Myocyte (in vitro differentiated cells): ENCODE measurements at regions not wholly inside any gene's neighbourhood (a gene's known extent, or its start where the extent isn't known, plus 50 kb on each side); places are given as distances from the start of the nearest gene placed in this dataset.
A peak's percentile ranks its signal among the peaks of the same experiment; 100 is the strongest.
"Not testable (repeated sequence)": the region's sequence is repeated elsewhere in the genome, so short reads cannot be mapped to it uniquely, and the experiment has no call there.

ENCODE experiments used
- DNase-seq: peaks from one replicate; pipeline ENCODE4 v3.0.0-alpha.2; 2012; ENCODE audit warnings: low read depth

DNA sequence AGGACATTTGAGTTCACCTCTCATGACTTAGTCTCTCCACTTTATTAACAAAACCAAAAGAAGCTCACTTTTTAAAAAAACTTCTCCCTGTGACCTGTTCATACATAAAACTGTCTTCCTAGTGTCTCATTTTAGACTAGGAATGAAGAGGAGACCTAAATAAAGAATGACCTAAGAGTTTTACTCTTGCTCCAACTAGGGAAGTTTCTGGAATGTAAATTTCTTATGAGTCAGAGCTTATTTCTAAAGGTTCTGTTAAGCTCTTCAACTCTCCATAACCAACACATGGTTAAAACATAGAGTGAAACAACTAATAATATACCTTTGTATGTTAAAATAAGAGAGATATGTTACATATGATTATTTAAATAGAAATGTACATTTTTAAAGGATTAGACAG lies 369.8 kb downstream of the EMP1 start:
- no peak for DNase-seq

DNA sequence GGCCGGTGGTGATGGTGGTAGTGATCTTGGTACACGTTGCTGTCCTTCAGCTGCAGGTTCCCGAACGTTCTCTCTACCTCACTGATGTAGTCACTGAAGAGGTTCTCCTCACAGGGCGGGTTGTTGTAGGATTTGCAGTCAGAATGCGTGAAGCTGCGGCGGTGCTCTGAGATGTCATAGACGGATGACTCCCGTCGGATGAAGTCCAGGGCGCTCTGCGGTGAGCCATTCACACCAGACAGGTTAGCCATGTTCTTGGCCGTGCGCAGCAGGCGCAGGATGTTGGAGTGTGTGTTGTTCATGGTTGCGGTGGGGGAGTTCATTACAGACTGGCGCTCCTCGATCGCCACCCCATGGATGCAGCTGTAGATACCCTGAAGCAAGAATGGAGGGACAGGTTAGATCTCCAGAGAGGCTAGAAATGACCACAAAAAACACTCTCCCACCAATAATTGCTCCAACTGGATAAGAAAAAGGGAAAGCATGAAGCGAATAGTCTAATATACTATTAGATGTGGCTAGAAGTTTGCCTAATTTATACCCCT lies 367.8 kb downstream of the EMP1 start:
- no peak for DNase-seq

GRCh38 chr12:13563743-13564125 lies 367.2 kb downstream of the EMP1 start:
- DNase-seq: no peak

- DNase-seq: no peak
Observed at GRCh38 chr12:13562915-13563742, 366.6 kb downstream of the EMP1 start.

DNA sequence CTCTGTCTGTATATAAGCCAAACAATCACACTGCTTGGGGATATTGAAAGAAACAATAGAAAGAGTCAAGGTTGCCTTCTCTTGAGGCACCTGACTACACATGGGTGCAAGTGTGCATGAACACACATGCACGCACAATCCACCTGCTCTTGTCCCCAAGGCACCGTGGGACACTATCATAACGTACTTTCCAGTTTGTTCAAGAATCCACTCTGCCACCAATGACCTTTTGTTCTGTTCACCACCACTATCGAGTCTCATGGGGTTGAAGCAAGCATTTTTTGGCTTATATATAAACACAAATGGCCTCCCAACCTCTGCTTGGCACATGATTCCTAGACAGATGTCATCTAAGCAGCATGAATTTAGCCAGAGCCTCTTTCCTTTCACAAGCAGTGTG lies 365.4 kb downstream of the EMP1 start:
- DNase-seq: no peak

DNA sequence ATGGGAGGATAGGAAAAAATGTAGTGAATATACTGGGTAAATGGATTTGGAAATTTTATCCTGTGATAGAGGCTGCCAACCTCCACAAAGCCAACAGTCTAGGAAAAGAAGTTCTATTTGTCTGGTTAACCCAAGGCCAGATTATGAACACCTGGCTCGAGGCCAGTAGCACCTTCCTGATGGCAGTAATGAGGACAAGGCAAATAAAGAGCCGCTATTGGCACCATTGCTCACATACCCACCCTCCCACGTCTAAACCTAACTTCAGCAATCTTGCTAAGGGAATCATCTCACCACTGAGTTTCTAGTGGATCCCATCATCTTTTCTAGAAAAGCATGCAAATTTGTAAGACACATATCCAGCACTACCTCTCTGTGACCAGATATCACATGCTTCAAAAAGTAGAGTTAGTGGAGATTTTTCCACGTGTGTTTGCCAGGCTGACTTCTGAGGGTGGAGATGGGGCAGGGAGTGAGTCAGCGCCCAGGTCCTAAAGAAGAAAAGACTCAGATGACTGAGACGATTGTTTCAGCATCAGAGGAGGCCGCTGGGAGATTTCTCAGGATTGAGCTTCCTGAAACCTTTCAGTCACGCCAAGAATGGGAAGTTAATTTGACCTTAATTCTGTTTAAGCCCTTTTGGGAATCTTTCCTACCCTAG lies 362.9 kb downstream of the EMP1 start:
- DNase-seq: no peak

GRCh38 chr12:13552830-13553229 lies 356.3 kb downstream of the EMP1 start:
- DNase-seq: no peak

GRCh38 chr12:13547283-13547682 lies 350.8 kb downstream of the EMP1 start:
- no peak for DNase-seq

- DNase-seq: no peak
Observed at GRCh38 chr12:13546231-13546630, 349.7 kb downstream of the EMP1 start.

DNA sequence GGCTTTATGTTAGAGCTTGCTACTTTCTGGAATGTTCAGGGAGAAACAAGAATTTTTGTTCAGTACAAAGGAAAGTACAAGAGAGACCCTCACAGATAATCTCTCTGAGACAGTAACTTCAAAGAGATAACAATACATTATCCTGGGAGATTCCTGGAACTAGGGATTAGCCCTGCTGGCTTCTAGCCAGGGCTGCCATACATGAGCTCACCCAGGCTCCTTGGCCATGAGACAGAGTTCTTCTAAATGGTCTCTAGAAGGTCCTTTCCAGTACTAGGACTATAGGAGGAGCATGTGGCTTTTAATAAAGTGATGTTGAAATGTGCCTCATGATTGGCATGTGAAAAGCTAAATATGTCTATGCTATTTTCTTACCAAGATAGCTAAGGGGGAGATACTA lies 342.5 kb downstream of the EMP1 start:
- DNase-seq: no peak

DNA sequence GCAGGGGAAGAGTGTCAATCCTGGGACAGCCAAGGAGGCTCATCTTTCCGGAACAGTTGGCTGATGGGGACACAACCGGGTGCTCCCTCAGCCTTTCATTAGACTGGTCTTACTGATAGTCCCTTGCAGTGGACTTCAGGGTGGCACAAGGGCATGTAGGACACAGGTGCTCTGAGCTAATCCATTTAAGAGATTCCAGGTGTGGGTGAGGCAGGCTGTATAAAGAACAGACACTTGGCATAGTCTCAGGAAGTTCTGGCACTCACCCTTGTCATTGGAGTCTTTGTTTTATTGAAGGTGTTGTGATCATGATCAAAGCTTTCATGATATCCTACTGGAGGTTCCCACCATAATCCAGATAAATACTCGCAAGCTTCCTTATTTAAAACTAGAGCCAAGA lies 341.6 kb downstream of the EMP1 start:
- DNase-seq: no peak

DNA sequence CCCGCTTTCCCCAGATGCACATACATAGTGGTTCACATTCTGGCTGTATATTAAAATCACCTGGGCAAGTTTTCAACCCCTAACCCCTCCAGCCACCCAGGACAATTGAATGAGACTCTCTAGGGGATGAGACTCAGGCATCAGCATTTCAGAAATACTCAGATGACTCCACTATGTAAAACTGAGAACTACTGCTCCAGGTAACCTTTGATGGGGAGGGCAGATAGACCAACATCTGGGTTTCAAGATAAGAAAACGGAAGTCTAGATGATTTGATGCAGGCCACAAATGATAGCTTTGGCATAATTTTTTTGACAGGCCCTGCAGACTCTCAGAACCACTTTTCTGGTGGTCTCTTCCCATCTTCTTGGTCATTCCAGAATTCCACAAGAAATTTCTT lies 341.1 kb downstream of the EMP1 start:
- no peak for DNase-seq

DNA sequence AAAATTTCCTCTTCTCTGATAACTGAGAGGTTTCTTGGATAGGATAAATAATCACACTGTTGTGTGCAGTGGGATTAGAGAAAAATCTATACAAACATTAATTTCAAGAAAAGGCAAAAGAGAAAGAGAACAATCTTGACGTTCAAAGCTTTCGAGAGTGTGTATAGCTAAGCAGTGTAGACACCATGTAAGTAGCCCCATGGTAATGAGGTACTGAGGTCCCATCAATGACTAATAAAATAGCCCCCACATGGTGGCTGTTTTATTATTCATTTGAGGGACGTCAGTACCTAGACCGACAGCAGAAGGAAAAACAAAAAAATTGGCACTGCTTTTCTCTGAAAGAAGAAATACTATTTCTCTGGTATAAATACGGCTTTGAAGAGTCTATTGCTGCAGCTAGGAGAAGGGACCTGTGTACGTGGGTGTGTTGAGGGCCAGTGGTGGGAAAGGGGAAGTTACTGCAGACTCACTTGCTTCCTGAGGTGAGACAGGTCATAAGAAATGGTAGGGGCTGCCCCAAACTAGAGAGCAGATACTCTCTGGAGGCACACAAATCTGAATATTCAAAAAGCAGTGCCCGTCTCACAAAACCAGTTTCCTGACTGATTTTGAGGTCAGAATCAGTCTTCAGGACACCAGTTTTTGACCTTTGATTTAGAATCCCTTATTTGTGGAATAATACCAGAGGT lies 339.8 kb downstream of the EMP1 start:
- no peak for DNase-seq

DNA sequence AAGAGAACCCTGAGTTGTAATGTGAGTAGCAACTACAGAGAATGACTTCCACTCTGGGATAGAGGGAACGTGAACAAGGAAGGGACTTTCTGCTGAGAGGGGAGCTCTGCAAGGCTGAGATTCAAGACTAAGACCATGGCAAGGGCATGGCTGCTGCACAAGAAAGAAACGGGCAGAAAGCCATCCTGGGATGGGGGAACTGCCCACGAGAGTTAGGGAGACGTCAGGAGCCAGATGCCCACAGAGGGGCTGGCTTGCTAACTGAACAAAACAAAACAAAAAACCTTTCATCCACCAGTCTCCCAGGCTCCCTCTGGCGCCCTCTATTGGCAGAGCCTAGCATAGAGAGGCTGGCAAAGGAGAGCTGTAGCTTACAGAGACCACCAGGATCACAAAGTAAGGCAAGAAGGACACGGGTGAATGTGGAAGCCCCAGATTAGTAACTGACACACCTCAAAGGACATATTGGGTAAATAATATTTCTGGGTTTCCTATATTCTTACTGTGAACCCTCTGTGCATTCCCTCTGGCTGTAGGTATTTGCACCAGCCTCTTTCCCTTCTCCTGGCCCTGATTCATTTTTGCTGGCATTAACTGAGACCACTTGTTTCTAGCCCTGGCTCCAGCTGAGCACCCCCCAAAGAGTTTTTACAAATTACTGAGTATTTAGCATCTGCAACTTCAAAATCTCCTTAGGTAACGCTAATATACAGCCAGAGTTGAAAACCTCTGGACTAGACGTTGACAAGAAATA lies 338.3 kb downstream of the EMP1 start:
- peak; percentile 75 for DNase-seq

- no peak for DNase-seq
Observed at GRCh38 chr12:13534242-13534641, 337.7 kb downstream of the EMP1 start.

- DNase-seq: no peak
Observed at GRCh38 chr12:13530966-13531365, 334.4 kb downstream of the EMP1 start.

DNA sequence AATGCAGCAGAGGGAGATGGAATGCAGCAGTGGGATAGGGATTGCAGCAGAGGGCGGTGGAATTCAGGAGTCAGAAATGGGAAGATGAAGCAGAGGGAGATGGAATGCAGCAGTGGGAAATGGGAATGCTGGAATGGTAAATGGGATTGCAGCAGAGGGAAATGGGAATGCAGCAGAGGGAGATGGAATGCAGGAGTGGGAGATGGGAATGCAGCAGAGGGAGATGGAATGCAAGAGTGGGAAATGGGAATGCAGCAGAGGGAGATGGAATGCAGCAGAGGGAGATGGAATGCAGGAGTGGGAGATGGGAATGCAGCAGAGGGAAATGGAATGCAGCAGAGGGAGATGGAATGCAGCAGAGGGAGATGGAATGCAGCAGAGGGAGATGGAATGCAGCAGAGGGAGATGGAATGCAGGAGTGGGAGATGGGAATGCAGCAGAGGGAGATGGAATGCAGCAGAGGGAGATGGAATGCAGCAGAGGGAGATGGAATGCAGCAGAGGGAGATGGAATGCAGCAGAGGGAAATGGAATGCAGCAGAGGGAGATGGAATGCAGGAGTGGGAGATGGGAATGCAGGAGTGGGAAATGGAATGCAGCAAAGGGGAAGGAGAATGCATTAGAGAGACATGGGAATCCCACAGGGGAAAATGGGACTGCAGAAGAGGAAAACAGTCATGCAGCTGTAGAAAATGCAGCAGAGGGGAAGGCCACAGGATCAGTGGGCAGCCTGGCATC lies 329.8 kb downstream of the EMP1 start:
- DNase-seq: peak; percentile 5

DNA sequence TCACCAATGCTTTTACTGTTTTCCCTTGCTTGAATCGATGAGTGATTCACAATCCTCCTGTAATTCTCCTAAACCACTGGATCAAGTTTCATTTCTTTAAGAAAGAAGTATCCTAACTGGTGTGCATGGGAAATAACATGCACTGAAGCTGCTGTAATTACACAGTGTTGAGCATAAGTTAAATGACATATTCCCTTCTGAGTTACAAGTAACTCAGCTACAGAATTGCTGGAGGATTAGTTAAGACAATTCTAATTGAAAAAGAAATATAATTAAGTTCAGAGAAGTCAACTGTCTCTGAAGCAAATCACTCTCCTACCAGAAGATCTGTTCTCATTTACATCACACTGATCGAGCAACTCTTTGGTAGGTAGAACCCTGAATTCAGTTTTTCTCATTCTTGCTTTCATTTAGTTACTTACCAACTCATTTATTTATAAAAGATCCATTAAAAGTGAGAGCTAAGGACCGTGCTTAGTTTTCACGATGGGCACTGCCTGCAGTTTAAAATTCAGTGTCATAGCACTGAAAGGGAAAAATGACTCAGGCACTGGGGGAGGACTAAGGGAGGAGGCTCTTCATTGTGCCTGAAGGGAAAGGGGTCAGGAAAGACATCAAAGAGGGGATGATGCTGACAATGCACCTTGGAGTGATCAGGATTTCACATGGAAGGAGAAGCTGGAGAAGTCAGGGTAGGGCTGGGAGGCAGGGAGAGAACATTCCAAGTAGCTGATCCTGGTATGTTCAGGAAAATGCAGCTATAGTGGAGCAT lies 327.2 kb downstream of the EMP1 start:
- no peak for DNase-seq

DNA sequence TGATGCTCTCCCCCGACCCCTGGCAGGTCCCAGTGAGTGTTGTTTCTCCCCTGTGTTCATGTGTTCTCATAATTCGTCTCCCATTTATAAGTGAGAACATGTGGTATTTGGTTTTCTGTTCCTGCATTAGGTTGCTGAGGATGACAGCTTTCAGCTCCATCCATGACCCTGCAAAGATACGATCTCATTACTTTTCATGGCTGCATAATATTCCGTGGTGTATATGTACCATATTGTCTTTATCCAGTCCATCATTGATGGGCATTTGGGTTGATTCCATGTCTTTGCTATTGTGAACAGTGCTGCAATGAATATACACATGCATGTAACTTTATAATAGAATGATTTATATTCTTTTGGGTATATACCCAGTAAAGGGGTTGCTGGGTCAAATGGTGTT lies 321.5 kb downstream of the EMP1 start:
- not testable (repeated sequence) for DNase-seq

DNA sequence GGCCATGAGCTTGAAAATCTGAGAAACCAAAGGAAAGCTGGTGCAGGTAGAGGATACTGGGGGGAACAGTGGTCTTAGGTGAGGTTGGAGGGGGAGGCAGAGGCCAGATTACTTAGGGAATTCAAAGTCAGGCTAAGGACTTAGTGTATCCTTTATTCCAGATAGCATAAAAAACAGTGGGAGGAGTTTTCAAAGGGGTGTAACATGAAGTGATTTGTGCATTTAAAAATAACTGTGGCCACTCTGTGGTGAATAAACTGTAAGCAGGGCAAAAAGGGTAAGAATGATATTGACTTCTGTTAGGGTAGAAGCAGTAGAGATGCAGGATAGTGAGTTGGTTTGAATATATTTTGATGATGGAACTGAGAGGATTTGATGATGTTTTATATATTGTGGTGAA lies 313.2 kb downstream of the EMP1 start:
- DNase-seq: no peak
